Left forelimb (tissue), 1 donor: ENCODE measurements at regions not wholly inside any gene's neighbourhood (a gene's known extent, or its start where the extent isn't known, plus 50 kb on each side); places are given as distances from the start of the nearest gene placed in this dataset.
"Not testable (repeated sequence)": the region's sequence is repeated elsewhere in the genome, so short reads cannot be mapped to it uniquely, and the experiment has no call there.

ENCODE experiments used
- DNase-seq: peaks from one replicate; pipeline ENCODE4 v3.0.0-alpha.2; 2018; ENCODE audit warnings: low spot score

GRCh38 chr14:71538288-71538687 is 393.9 kb upstream of the RGS6 start:
- no peak for DNase-seq

GRCh38 chr14:71538938-71539649 is 393.1 kb upstream of the RGS6 start:
- DNase-seq, result no peak

GRCh38 chr14:71539650-71540285 is 392.5 kb upstream of the RGS6 start:
- DNase-seq, result no peak

GRCh38 chr14:71541271-71541670 is 391.0 kb upstream of the RGS6 start:
- no peak for DNase-seq

GRCh38 chr14:71541973-71542690 is 390.1 kb upstream of the RGS6 start:
- no peak for DNase-seq

GRCh38 chr14:71549421-71550050 is 382.7 kb upstream of the RGS6 start:
- no peak for DNase-seq

GRCh38 chr14:71550367-71550766 is 381.9 kb upstream of the RGS6 start:
- no peak for DNase-seq

GRCh38 chr14:71551291-71551950 is 380.8 kb upstream of the RGS6 start:
- DNase-seq, result no peak

- DNase-seq, result no peak
These were observed 379.4 kb upstream of the RGS6 start for GRCh38 chr14:71552809-71553208.

GRCh38 chr14:71553779-71554178 is 378.4 kb upstream of the RGS6 start:
- DNase-seq, result no peak

GRCh38 chr14:71554323-71554722 is 377.9 kb upstream of the RGS6 start:
- DNase-seq, result no peak

- no peak for DNase-seq
These were observed 377.1 kb upstream of the RGS6 start for GRCh38 chr14:71554959-71555612.

- no peak for DNase-seq
These were observed 376.3 kb upstream of the RGS6 start for GRCh38 chr14:71555654-71556559.

GRCh38 chr14:71556730-71557129 is 375.5 kb upstream of the RGS6 start:
- DNase-seq, result no peak

- DNase-seq, result no peak
These were observed 374.9 kb upstream of the RGS6 start for GRCh38 chr14:71557351-71557750.

GRCh38 chr14:71558943-71559342 is 373.3 kb upstream of the RGS6 start:
- not testable (repeated sequence) for DNase-seq

- DNase-seq, result no peak
These were observed 371.5 kb upstream of the RGS6 start for GRCh38 chr14:71560751-71561150.

- no peak for DNase-seq
These were observed 368.6 kb upstream of the RGS6 start for GRCh38 chr14:71563492-71564153.

GRCh38 chr14:71566276-71566675 is 366.0 kb upstream of the RGS6 start:
- no peak for DNase-seq
